ENCODE measurements at regions not wholly inside any gene's neighbourhood (a gene's known extent, or its start where the extent isn't known, plus 50 kb on each side); places are given as distances from the start of the nearest gene placed in this dataset.

DNA sequence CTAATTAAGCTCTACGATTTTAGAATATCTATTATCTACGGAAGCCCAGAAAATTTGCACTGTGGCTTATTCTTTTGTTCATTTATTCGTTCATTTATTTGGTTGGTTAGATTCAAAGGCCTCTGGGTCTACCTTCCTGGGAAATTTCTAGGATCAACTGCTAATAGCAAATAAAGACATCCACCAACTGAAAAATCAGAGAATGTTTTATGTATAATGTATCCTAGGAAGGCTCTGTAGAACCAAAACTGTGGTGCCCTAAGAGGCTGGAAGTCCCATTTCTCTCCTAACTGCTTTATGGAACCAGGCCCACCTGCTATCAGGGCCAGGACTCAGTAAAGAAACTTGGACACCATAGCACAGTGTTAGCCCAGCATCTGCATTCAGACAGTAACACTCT, 923.4 kb upstream of the AUTS2 start:
- TF ChIP-seq, protein P1, sequence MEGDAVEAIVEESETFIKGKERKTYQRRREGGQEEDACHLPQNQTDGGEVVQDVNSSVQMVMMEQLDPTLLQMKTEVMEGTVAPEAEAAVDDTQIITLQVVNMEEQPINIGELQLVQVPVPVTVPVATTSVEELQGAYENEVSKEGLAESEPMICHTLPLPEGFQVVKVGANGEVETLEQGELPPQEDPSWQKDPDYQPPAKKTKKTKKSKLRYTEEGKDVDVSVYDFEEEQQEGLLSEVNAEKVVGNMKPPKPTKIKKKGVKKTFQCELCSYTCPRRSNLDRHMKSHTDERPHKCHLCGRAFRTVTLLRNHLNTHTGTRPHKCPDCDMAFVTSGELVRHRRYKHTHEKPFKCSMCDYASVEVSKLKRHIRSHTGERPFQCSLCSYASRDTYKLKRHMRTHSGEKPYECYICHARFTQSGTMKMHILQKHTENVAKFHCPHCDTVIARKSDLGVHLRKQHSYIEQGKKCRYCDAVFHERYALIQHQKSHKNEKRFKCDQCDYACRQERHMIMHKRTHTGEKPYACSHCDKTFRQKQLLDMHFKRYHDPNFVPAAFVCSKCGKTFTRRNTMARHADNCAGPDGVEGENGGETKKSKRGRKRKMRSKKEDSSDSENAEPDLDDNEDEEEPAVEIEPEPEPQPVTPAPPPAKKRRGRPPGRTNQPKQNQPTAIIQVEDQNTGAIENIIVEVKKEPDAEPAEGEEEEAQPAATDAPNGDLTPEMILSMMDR (IDR thresholded peaks at IDR 0.05) = no peak
- TF ChIP-seq POLR2A (IDR thresholded peaks at IDR 0.05) = no peak
